ENCODE measurements at regions not wholly inside any gene's neighbourhood (a gene's known extent, or its start where the extent isn't known, plus 50 kb on each side); places are given as distances from the start of the nearest gene placed in this dataset.

- DNase-seq (ENCODE audit: low spot score in 2 of 2) = no peak
- no peak for TF ChIP-seq CTCF (IDR thresholded peaks at IDR 0.05)
- no peaks in the 10 kb centered on the region for H3K36me3 ChIP-seq
- H3K27me3 ChIP-seq = no peaks in the 10 kb centered on the region
- H3K27ac ChIP-seq = no peak overlapping the region
- intact Hi-C loops (cut with DNase I) = no loop called here
- no peaks in the 10 kb centered on the region for H3K4me1 ChIP-seq
- no peak overlapping the region for H3K4me3 ChIP-seq
- H3K9me3 ChIP-seq = no peaks in the 10 kb centered on the region
Observed at GRCh38 chr10:47123716-47124288, 176.2 kb upstream of the GDF10 start.

- no peak for TF ChIP-seq CTCF (IDR thresholded peaks at IDR 0.05)
- H3K9me3 ChIP-seq = no peaks in the 10 kb centered on the region
- no peaks in the 10 kb centered on the region for H3K36me3 ChIP-seq
- no peaks in the 10 kb centered on the region for H3K27me3 ChIP-seq
- H3K4me3 ChIP-seq = no peak overlapping the region
- H3K27ac ChIP-seq = no peak overlapping the region
- intact Hi-C loops (cut with DNase I) = no loop called here
- H3K4me1 ChIP-seq = no peaks in the 10 kb centered on the region
- no peak for DNase-seq (ENCODE audit: low spot score in 2 of 2)
Observed at GRCh38 chr10:47127188-47127785, 172.7 kb upstream of the GDF10 start.

GRCh38 chr10:47130491-47130890 lies 169.5 kb upstream of the GDF10 start:
- Histone ChIP-seq H3K4me3 (no peak overlapping the region), H3K9me3 (no peaks in the 10 kb centered on the region), H3K4me1 (no peaks in the 10 kb centered on the region), H3K27ac (no peak overlapping the region), H3K36me3 (no peaks in the 10 kb centered on the region), H3K27me3 (no peaks in the 10 kb centered on the region)
- no peak for DNase-seq (ENCODE audit: low spot score in 2 of 2)
- intact Hi-C loops (cut with DNase I) = no loop called here
- no peak for TF ChIP-seq CTCF (IDR thresholded peaks at IDR 0.05)

GRCh38 chr10:47133871-47134570 lies 166.0 kb upstream of the GDF10 start:
- DNase-seq (ENCODE audit: low spot score in 2 of 2) = no peak
- Histone ChIP-seq H3K27me3 (no peaks in the 10 kb centered on the region), H3K27ac (no peak overlapping the region), H3K4me1 (no peaks in the 10 kb centered on the region), H3K36me3 (no peaks in the 10 kb centered on the region), H3K4me3 (no peak overlapping the region), H3K9me3 (no peaks in the 10 kb centered on the region)
- TF ChIP-seq CTCF (IDR thresholded peaks at IDR 0.05) = no peak
- intact Hi-C loops (cut with DNase I) = no loop called here

GRCh38 chr10:47136866-47137265 lies 163.1 kb upstream of the GDF10 start:
- Histone ChIP-seq H3K9me3 (no peaks in the 10 kb centered on the region), H3K4me1 (no peaks in the 10 kb centered on the region), H3K4me3 (no peak overlapping the region), H3K27ac (peak overlapping the region in 1 of 2 donors; percentile 17), H3K36me3 (no peaks in the 10 kb centered on the region), H3K27me3 (no peaks in the 10 kb centered on the region)
- no peak for TF ChIP-seq CTCF (IDR thresholded peaks at IDR 0.05)
- intact Hi-C loops (cut with DNase I) = no loop called here
- no peak for DNase-seq (ENCODE audit: low spot score in 2 of 2)
